Panc1 (cell line): ENCODE measurements at regions not wholly inside any gene's neighbourhood (a gene's known extent, or its start where the extent isn't known, plus 50 kb on each side); places are given as distances from the start of the nearest gene placed in this dataset.

Source experiments
- ATAC-seq: fragments of 200-7000 bp; cut with Tn5 transposase; 2 replicates; pipeline ENCODE4 v1.9.1; 2020; ENCODE audit warnings: mild to moderate bottlenecking, moderate library complexity
- BruUV-seq: library from RNA; stranded (reverse); fragments of 400-500 nt; replicated peaks from 2 replicates; lab custom pipeline; 2021; lab: Mats Ljungman, UMichigan
- CTCF ChIA-PET: fragments of 300-600 bp; sonication (Branson Sonifier 250); formaldehyde crosslinking; loops from one replicate; lab custom pipeline; 2022; ENCODE audit warnings: antibody characterized with exemption; lab: Charles Lee
- POLR2A ChIA-PET: fragments of 300-600 bp; sonication (Branson Sonifier 250); formaldehyde crosslinking; loops from one replicate; lab custom pipeline; 2022; ENCODE audit warnings: antibody characterized with exemption; lab: Charles Lee
- DNase-seq: peaks from one replicate; pipeline ENCODE4 v3.0.0-alpha.2; 2010; ENCODE audit warnings: low read depth, low spot score
- H3K27ac ChIP-seq: 2 replicates; pipeline ENCODE4 v1.5.1; 2011; ENCODE audit warnings: mild to moderate bottlenecking, low read length, inconsistent platforms
- H3K27me3 ChIP-seq: fragments of 200-500 bp; sonication (Bioruptor generic); 2 replicates; pipeline ENCODE4 v1.6.0; 2014; ENCODE audit warnings: low read length, inconsistent platforms; ENCODE audit not compliant: control insufficient read depth, insufficient read depth
- H3K36me3 ChIP-seq: fragments of 200-500 bp; sonication (Bioruptor generic); 2 replicates; pipeline ENCODE4 v1.5.1; 2014; ENCODE audit warnings: inconsistent platforms, mild to moderate bottlenecking, low read length, moderate library complexity; ENCODE audit not compliant: control insufficient read depth, insufficient read depth
- H3K4me1 ChIP-seq: 2 replicates; pipeline ENCODE4 v1.5.1; 2011; ENCODE audit warnings: inconsistent platforms, mild to moderate bottlenecking, low read length, moderate library complexity; ENCODE audit not compliant: control insufficient read depth, insufficient read depth
- H3K4me3 ChIP-seq, 2 experiments: 2 replicates each; pipeline ENCODE4 v1.5.1; 2011 to 2012; ENCODE audit warnings: low read depth in 2 of 2, low read length in 2 of 2, mild to moderate bottlenecking in 2 of 2, inconsistent platforms in 1 of 2, moderate library complexity in 1 of 2
- H3K9me3 ChIP-seq: fragments of 200-500 bp; sonication (Bioruptor generic); 2 replicates; pipeline ENCODE4 v1.5.1; 2014; ENCODE audit warnings: low read depth, mild to moderate bottlenecking, inconsistent platforms, low read length, moderate library complexity; ENCODE audit not compliant: control insufficient read depth, insufficient read depth
- POLR2AphosphoS5 ChIP-seq: IDR thresholded peaks from 2 replicates; pipeline ENCODE4 v1.6.1; 2012; ENCODE audit warnings: mild to moderate bottlenecking, low read depth, low read length, moderate library complexity
- SIN3A ChIP-seq: IDR thresholded peaks from 2 replicates; pipeline ENCODE4 v1.6.1; 2012; ENCODE audit warnings: low read depth, mild to moderate bottlenecking, low read length, moderate library complexity, borderline replicate concordance; ENCODE audit not compliant: insufficient read depth
- TCF7L2 ChIP-seq: IDR thresholded peaks from 2 replicates; pipeline ENCODE4 v1.6.1; 2011; ENCODE audit warnings: mild to moderate bottlenecking, low read depth, low read length, inconsistent platforms
- in situ Hi-C: cut with HindIII; loops from 2 replicates; pipeline ENCODE4 v1.10.0; 2016; ENCODE audit warnings: low sequenced_read_pairs, low pct_unique_long_range_greater_than_20kb
- intact Hi-C: fragments of 100-400 bp; cut with micrococcal nuclease; formaldehyde crosslinking; loops from one replicate; pipeline ENCODE4 v1.10.0; 2022; ENCODE audit not compliant: unreplicated experiment
- TF ChIP-seq, protein P1 (sequence below), 2 experiments: IDR thresholded peaks; 2 replicates each; pipeline ENCODE4 v1.6.1; 2011 to 2012; ENCODE audit warnings: low read depth in 2 of 2, control low read depth in 1 of 2, low read length in 1 of 2, mild to moderate bottlenecking in 1 of 2, moderate library complexity in 1 of 2; ENCODE audit not compliant: insufficient read depth in 1 of 2
- TF ChIP-seq, protein P2 (sequence below): fragments of 450-650 bp; IDR thresholded peaks from 2 replicates; pipeline ENCODE4 v1.5.1; 2017; ENCODE audit warnings: mild to moderate bottlenecking

DNA sequence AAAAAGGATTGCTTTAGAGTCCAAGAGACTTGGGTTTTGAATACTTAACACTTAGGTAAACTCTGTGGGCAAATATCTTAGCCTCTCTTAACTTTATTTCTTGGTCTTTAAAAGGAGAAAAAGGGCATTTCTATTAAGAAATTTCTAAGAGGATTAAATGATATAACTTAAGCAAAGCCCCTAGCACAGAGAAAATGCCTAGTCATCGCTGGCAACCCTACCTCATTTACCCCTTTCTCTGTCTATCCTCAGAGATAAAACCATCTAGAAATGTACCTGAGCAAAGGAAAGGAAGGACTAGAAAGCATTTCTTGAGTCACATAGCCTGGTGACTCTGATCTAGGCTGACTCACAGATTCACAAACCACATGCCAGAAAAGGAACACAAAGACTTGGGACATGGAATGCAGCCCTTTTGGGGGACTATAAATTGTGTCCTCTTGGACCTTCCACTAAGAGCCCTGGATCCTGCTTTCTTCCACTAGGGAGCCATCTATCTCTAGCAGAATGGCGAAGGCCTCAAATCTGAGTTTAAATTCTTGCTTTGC is 120.6 kb downstream of the FOXD1 start:
- Histone ChIP-seq H3K36me3 (no peaks in the 10 kb centered on the region), H3K4me3 (no peak overlapping the region), H3K27me3 (no peaks in the 10 kb centered on the region), H3K27ac (peak overlapping the region; percentile 49; the same call in 1 of the 2 replicates), H3K9me3 (peaks cover 25% of the 10 kb centered on the region), H3K4me1 (no peaks in the 10 kb centered on the region)
- BruUV-seq: no TSS peak
- in situ Hi-C loops: no loop called here
- TF ChIP-seq POLR2AphosphoS5: no peak
- TF ChIP-seq, protein P1, sequence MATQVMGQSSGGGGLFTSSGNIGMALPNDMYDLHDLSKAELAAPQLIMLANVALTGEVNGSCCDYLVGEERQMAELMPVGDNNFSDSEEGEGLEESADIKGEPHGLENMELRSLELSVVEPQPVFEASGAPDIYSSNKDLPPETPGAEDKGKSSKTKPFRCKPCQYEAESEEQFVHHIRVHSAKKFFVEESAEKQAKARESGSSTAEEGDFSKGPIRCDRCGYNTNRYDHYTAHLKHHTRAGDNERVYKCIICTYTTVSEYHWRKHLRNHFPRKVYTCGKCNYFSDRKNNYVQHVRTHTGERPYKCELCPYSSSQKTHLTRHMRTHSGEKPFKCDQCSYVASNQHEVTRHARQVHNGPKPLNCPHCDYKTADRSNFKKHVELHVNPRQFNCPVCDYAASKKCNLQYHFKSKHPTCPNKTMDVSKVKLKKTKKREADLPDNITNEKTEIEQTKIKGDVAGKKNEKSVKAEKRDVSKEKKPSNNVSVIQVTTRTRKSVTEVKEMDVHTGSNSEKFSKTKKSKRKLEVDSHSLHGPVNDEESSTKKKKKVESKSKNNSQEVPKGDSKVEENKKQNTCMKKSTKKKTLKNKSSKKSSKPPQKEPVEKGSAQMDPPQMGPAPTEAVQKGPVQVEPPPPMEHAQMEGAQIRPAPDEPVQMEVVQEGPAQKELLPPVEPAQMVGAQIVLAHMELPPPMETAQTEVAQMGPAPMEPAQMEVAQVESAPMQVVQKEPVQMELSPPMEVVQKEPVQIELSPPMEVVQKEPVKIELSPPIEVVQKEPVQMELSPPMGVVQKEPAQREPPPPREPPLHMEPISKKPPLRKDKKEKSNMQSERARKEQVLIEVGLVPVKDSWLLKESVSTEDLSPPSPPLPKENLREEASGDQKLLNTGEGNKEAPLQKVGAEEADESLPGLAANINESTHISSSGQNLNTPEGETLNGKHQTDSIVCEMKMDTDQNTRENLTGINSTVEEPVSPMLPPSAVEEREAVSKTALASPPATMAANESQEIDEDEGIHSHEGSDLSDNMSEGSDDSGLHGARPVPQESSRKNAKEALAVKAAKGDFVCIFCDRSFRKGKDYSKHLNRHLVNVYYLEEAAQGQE (IDR thresholded peaks at IDR 0.05; ENCODE audit: insufficient read depth in 1 of 2, low read depth in 2 of 2, low read length in 1 of 2): no peak
- no peak for TF ChIP-seq SIN3A
- TF ChIP-seq, protein P2, sequence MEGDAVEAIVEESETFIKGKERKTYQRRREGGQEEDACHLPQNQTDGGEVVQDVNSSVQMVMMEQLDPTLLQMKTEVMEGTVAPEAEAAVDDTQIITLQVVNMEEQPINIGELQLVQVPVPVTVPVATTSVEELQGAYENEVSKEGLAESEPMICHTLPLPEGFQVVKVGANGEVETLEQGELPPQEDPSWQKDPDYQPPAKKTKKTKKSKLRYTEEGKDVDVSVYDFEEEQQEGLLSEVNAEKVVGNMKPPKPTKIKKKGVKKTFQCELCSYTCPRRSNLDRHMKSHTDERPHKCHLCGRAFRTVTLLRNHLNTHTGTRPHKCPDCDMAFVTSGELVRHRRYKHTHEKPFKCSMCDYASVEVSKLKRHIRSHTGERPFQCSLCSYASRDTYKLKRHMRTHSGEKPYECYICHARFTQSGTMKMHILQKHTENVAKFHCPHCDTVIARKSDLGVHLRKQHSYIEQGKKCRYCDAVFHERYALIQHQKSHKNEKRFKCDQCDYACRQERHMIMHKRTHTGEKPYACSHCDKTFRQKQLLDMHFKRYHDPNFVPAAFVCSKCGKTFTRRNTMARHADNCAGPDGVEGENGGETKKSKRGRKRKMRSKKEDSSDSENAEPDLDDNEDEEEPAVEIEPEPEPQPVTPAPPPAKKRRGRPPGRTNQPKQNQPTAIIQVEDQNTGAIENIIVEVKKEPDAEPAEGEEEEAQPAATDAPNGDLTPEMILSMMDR: no peak
- no peak for TF ChIP-seq TCF7L2
- ChIA-PET POLR2A (no interaction called here), CTCF (no interaction called here)
- ATAC-seq: peak; percentile 74; the same call in 1 of the 2 replicates
- intact Hi-C loops: no loop called here
- DNase-seq: peak; percentile 52

DNA sequence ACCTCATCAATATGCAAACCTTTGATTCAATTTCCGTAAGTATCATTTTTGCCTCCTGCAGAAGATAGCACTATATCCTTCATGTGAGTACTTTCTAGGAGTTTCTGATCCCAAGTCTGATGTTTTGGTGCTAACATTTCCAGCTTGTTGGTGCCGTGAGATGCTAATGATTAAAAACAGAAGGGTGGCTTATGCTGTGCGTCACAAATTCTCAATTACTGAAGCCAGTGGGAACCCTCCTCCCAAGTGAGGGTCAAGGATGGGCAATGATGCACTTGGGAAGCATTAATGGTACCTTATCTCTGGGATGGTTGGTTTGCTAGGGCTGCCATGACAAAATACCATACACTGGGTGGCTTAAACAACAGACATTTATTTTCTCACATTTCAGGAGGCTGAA is 123.0 kb downstream of the FOXD1 start:
- no peak for DNase-seq
- POLR2A ChIA-PET: no interaction called here
- Histone ChIP-seq H3K9me3 (peaks cover 15% of the 10 kb centered on the region), H3K27ac (no peak overlapping the region), H3K4me3 (no peak overlapping the region), H3K27me3 (no peaks in the 10 kb centered on the region), H3K4me1 (no peaks in the 10 kb centered on the region), H3K36me3 (no peaks in the 10 kb centered on the region)
- no TSS peak for BruUV-seq
- no peak for ATAC-seq
- CTCF ChIA-PET: no interaction called here
- in situ Hi-C loops: no loop called here
- TF ChIP-seq, protein P1 (IDR thresholded peaks at IDR 0.05; ENCODE audit: insufficient read depth in 1 of 2, low read depth in 2 of 2, low read length in 1 of 2): no peak
- TF ChIP-seq, protein P2: no peak
- TF ChIP-seq TCF7L2 (no peak), POLR2AphosphoS5 (no peak), SIN3A (no peak)
- intact Hi-C loops: no loop called here
